GM18861 (cell line): ENCODE measurements at regions not wholly inside any gene's neighbourhood (a gene's known extent, or its start where the extent isn't known, plus 50 kb on each side); places are given as distances from the start of the nearest gene placed in this dataset.
"Not testable (repeated sequence)": the region's sequence is repeated elsewhere in the genome, so short reads cannot be mapped to it uniquely, and the experiment has no call there.

Experiments used
- ATAC-seq: cut with Tn5 transposase; IDR thresholded peaks from one replicate; pipeline ENCODE4 v1.9.1; 2021; ENCODE audit not compliant: unreplicated experiment

DNA sequence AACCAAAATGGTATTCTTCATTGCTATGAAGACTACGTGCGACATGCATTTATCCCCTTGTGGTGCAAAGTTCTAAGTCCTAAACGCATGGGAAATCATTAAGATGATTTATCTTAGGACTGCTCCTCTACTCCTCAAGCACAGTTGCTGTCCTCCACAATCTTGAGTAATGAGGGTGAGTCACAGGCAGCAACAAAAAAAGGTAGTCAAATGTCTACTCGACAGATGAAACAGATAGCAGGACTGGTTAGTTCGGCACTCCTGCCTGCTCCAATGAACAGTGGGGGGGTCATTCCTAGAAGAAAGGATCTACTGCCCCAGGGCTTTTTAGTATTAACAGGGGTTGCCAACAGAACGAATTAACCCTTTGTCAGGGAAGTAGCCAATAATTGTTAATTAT is 233.7 kb upstream of the FGF13 start:
- no peak for ATAC-seq

DNA sequence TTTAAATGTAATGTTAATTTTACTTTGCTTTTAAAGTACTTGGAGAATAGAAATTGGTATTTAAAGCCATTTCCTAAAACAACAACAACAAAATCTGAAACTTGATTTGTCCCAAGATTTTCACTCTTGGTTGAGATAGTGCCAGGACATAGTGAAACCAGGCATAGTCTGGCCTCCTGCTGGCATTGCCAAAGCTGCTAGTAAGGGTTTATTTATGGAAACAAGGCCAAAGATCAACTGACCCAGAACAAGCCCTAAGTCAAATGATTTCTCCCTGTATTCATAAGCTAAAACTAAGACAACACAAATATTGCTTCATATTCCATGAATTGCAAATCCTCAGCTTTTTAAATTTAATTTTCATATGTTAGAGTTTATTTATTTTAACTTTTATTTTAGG is 227.5 kb upstream of the FGF13 start:
- ATAC-seq: no peak

DNA sequence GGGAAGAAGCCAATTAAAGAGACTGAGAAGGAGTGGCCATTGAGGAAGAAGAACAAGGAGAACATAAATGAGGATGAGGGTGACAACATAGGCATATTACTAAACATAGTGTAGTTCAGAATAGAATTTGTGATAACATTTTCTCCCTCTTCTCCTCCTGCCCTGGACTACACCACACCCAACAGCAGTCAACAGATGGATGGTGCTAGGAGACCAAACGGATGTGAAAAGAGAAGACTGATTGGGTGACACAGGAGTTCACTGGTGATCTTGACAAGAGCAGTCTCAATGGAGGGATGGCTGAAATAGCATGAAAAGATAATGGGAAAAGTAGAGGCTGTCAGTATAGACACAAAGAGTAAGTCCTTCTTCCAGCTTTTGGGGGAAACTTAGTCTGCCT is 226.5 kb upstream of the FGF13 start:
- no peak for ATAC-seq

DNA sequence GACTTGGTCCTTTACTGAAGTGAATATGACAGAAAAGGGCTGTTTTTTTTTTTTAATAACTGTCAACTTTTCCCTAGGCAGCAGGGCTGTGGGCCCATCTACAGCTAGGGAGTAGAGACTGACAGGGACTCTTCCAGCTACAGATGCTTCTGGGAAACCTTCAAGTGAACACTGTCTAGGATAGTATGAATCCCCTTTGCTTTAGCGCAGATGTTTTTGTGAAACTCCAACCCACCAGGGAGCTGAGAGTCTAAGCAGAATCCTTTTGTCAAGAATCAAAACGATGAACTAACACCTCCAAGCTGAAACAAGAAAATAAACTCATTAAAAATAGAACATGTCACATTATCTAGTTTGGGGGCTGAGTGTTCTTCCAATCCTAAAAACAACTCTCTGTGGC is 219.7 kb upstream of the FGF13 start:
- no peak for ATAC-seq

DNA sequence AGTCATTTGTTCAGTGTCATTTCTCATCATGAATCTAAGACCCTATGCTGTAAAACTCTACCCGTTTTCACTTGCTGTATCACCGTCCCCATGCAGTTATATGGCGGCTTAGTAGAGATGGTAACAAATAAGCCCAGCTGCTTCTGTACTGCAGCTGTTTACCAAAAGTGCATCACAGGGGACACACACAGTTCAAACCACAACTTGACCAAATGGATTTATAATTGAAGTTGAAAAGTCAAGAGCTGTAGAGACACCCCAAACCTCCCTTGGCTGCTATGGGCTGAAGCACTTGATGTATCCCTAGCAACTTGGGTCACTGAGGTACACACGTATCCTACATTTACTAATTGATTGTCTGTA is 219.0 kb upstream of the FGF13 start:
- ATAC-seq: no peak

DNA sequence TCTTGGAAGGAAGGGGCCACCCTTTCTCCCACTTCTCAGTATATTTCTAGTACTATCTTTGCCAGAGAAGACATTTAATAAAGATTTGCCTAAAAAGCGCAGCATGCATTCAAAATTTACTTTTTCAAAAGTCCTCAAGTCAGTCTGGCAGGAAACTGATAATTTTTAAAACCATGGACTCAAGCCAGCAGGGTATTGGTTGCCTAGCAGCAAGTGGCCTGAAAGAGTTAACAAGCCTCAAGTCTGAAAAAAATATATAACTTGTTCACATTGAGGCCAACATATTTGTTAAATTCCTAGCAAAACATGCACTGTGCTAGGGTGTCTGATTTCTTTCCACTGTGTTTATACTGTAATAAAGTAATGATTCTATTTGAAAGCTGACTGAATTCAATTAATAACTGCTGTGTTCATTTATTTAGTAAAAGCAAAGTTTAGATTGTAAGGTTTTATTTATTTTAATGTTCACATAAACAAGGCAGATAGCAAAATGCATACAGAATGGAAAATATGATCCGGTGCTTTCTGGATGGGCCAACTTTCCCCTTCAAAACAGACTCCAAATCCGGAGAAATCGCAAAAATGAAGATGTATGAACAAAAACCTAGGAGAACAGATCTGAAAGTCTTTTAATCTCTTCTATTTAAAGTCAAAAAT is 218.5 kb upstream of the FGF13 start:
- ATAC-seq: no peak

DNA sequence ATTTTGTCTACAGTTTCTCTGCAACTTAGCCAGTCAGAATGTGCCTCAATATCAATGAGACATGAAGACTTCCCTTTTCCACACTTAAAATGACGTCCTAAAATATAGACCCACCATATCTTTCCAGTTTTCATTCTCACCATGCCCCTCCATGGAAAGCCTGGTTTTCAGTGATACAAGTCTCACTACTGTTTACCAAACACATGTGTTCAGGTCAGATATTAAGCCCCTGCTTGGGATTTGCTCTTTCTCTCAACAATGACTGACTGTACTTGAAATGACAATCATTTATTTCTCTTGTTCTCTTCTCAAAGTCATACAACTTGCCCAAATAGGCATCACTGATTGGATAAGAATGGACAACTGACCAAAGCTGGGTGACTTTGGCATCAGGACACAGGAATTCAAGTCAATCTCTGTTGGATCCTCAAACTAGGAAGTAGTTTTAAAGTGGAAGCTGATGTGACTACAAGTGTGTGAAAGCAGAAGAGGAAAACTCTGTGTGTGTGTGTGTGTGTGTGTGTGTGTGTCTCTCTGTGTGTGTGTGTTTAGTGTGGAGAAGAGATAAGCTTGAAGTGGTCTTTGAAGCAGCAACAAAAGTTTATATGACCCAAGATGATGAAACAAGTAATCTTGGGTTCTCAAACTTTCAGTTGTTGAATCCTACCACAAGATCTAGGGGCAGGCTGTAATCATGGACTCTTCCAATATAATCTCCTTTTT is 217.4 kb upstream of the FGF13 start:
- no peak for ATAC-seq

DNA sequence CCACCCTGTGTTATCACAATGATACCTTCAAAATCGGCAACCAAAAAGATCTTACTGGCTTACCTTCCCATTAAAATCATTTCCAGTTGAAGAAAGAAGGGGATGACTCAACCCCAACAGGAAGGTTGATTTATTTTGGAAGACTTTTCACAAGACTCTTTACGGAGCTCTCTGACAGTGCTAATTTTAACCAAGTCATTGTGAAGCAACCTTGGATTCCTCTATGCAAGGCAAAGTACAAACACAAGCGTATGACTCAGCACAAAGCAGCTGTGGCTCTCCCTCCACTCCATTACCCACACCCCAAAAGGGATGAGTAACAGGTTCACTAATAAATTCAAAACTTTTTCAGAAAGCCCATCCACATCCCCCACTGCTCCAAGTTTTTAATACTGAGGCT is 213.8 kb upstream of the FGF13 start:
- ATAC-seq: no peak

DNA sequence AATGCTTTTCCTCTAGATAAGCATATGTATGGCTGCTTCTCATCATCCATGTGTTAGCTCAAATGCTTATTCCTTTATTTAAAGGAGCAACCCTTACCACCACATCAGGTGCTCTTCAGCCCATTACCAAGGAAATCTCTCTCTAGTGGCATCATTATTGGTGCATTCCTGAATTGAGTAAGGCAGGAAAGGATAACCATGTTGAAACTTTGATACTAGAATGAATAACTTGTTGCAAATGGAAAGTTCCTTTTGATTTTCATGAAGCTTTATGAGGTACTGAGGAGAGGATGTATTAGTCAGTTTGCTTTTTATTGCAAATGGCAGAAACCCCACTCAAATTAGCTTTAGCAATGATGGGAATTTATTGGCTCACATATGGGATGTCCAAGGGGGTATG is 212.3 kb upstream of the FGF13 start:
- no peak for ATAC-seq

DNA sequence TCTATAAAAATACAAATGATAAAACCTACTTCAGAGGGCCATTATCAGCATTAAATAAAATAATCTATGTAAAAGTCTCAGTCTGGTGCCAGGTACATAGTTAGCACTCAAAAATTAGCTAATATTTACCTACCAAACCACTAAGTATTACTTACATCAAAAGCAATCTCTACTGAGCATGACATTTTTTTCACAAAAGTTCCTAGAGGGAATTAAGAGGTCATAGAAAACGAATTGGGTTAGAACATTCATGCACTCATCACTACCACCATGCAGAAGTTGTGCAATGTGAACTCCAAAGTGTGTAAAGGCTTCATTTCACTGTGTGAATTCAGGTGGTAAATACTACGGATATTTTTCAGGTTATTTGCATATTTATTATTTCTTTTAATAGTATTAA is 209.5 kb upstream of the FGF13 start:
- no peak for ATAC-seq

DNA sequence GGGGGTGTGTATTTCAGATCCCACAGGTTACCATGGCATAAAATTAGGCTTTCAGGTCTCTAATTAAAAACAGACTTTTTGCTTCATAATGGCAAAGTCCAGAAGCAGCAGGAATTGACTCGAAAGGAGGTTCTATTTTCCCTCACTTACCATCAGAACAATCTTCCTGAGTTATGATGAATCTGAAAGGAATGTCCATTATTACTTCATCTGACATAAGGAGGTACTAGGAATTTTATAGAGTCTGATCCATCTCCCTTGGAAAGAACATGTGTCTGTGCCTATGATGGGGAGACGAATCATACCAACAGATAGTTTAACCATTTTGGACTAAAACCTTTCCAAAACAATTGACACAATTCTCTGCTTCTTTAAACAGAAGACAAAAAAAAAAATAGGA is 206.3 kb upstream of the FGF13 start:
- no peak for ATAC-seq

DNA sequence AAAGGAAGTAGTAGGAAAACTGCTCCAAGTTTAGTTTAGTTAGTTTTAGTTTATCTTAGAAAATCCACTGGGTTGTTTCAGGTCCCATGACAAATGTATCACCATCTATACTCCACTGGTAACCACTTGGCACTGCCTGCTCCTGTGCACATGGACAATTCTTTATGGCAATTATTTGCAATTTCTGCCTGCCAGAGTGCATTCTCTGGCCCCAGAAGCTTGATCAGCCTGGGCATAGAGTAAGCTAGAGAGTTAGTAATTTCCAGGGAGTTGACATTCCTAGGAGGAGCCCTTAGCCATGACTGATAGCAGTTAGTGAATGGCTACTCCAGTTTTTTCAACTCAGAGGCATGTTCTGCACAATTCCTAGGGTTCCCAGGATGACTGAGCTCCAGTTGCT is 203.2 kb upstream of the FGF13 start:
- ATAC-seq: no peak

DNA sequence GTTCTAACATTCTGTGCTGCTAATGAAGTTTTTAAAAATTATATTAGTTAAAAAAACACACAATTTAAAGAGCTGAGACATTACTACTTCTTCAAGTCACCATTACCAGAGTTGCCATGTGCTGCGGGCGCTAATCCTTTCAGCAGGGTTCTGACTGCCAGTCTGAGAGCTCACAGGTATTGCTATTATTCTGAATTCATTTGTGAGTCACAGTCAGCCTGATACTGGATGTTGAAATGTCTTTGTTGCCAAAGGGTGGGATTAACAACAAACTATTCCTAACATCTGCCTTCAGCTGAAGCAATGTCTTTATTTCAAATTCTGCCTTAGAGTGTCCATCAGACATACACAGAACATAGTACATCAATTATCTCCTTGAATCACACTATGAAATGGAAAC is 197.1 kb upstream of the FGF13 start:
- ATAC-seq: no peak

DNA sequence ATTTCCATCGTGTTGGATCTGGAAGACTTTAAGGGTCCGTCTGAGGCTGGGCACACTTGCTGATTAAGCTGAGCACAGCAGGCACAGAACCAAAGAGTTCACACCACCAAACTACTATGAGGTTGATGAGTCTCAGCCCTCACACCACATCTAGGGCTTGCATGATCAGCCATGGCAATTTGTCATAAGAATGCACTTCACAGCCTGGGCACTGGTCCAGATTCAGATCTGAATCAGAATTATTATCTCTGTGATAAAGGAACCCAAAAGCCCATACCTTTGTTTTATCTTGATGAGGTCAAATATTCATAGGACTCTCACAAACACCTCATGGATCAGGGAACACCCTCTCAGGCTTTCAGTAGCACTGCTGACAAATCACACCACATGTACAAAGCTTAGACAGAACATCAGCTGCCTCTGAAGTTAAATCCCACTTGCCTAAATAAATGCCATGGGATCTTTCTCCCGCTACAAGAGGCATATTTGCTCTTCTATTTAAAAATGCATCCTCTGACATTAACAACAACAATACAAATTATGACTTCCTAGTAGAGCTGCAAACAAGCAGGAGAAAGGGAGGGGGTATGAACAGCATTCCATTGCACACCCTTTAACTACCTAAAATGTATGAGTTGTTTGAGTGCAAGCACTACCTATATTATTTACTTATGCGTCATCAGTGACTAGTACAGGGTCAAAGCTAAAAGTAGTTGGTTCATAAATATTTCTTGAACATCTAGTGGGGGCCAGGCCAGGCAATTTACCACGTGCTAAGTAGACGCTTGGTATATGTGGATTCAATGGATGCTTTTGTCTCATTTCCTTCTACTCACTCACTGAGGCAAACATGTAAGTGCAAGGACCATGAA is 186.3 kb upstream of the FGF13 start:
- no peak for ATAC-seq

DNA sequence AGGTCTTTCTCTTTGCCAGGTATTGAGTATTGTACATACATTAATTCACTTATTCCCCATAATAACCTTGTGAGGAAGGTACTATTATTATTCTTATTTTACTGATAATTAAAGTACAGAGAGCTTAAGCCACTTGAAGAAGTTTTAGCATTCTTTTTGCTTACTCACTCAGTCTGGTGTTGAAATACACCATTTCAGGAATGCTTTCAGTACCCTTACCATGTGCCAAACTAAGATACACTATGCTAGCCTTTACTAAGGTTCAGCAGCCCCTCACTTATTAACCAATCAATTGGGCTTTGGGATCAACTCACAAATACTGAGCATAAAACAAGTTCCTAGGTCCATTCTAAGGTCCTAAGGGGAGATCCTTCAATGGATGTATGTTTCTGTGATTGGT is 179.0 kb upstream of the FGF13 start:
- ATAC-seq: no peak

DNA sequence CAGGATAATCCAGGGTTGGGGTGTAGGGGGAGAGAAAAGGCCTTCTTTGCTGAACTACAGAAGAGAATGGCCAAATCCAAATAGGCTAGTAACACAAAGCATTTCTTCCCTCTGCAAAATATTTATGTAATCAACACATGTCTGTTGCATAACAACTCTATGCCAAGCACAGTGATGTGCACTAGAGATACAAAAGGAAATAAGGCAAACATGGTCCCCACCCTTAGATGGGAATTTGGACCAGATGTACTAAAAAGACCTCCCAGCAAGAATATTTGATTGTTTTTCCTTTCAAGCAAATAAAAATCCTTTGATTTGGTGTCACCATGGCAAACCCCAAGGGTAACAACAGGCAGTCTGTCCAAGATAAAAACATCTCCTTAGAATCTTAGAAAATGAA is 177.6 kb upstream of the FGF13 start:
- no peak for ATAC-seq

DNA sequence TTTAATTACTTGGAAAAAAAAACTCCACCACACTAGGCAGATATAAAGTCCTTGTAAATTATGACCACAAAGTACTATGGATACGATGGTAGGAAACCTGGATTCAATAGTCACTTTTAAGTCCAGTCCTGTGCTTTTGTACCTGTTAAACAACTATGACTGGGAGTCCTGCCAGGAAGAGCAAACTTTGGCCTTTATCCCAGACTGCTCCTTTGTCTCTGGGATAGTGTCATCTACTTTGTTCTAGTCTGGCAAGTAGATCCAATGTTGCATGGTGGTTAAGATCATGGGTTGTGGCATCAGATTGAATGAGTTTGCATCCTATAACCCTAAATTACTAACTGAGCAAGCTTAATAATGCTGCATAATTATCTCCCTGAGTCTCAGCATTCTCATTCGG is 175.3 kb upstream of the FGF13 start:
- no peak for ATAC-seq

DNA sequence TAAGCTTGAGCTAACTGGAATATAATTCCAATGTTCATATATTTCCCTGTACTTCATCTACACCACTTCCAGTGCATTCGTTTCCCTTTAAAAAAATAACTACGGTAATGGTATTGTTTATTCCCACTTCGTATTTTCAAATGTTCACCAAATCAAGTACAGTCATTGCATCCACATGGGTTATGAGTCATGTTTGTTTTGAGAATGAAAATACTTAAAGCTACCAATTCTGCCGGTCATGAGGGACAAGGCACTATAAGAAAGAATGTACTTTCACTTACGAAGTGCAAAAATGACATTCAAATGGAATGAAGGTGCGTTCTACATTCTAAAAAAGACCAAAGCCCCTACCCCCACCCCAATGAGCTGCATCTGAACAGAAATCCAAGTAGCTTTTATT is 174.4 kb upstream of the FGF13 start:
- no peak for ATAC-seq

DNA sequence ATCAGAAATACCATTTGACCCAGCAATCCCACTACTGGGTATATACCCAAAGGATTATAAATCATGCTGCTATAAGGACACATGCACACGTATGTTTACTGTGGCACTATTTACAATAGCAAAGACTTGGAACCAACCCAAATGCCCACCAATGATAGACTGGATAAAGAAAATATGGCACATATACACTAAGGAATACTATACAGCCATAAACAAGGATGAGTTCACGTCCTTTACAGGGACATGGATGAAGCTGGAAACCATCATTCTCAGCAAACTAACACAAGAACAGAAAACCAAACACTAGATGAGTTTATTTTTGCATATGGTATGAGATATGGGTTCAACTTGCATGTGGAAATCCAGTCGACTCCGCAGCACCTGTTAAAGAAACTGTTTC is 168.8 kb upstream of the FGF13 start:
- not testable (repeated sequence) for ATAC-seq

DNA sequence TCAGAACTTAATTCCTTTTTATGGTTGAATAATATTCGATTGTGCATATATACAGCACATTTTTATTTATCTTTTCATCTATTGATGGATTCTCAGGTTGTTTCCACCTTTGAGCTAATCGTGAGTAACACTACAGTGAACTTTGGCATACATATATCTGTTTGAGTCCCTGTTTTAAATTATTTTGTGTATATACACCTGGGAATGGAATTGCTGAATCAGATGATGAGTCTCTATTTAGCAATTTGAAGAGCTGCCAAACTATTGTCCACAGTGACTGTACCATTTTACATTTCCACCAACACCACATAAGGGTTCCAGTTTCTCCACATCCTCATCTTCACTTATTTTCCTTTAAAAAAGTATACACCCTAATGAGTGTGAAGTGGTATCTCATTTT is 166.2 kb upstream of the FGF13 start:
- ATAC-seq: no peak

DNA sequence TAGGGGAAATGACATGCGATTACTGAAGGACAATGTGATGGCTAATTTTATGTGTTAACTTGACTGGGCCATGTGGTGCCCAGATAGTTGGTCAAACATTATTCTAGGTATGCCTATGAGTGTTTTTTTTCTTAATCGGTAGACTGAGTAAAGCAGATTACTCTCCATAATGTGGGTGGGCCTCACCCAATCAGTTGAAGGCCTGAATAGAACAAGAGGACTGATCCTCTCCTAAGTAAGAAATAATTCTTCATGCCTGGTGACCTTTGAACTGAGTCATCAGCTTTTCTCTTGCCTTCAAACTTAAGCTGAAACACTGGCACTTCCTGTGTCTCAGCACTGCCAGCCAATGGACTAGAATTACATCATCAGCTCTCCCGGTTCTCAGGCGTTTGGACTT is 164.0 kb upstream of the FGF13 start:
- ATAC-seq: no peak

DNA sequence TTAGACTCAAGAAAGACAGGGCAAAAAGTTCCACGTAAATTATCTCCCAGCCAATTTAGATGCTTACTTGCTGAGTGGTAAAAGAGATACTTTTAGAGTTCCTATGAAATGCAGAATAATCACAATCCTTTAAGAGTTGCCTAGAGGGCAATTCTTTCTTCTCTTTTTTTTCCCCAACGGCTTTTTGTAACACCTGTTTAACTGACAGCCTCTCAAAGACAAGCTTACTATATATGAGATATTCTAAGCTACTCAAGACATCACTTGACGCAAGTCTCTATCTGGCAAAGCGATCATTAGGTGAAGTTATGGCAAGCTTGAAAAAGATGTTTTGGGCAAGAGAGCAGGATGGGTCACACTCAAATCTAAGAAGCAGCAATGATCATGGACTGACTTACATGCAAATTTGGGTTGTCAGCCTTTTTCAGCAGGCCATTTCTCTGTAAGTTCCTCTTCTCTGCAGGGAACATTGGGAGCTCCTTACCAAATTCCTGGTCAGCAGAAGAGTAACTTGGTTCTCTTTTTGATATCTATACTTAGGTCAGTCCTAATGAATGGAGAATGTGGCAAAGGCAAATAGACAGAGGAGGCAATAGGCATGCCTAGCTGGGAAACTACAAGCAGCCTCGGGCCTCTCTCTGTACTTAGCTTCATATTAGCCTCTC is 162.9 kb upstream of the FGF13 start:
- ATAC-seq: no peak
